Loucy (cell line): ENCODE measurements at regions not wholly inside any gene's neighbourhood (a gene's known extent, or its start where the extent isn't known, plus 50 kb on each side); places are given as distances from the start of the nearest gene placed in this dataset.

Experiments
- H2AFZ ChIP-seq: fragments of 200-600 bp; sonication (generic); 2 replicates; pipeline ENCODE4 v1.6.0; 2016; ENCODE audit warnings: antibody characterized with exemption, mild to moderate bottlenecking, low read length, moderate library complexity
- H3F3A ChIP-seq: fragments of 200-600 bp; 2 replicates; pipeline ENCODE4 v1.6.0; 2016; ENCODE audit warnings: antibody characterized with exemption, low read depth, mild to moderate bottlenecking
- H3K27me3 ChIP-seq: fragments of 200-600 bp; sonication (generic); 2 replicates; pipeline ENCODE4 v1.6.1; 2014; ENCODE audit warnings: low read length, mild to moderate bottlenecking; ENCODE audit not compliant: insufficient read depth, poor library complexity, severe bottlenecking
- H3K36me3 ChIP-seq: fragments of 200-600 bp; sonication (generic); 2 replicates; pipeline ENCODE4 v1.6.1; 2016; ENCODE audit warnings: low read length; ENCODE audit not compliant: insufficient read depth
- H3K4me1 ChIP-seq: fragments of 200-600 bp; sonication (generic); 2 replicates; pipeline ENCODE4 v1.5.1; 2014; ENCODE audit warnings: low read length, mild to moderate bottlenecking; ENCODE audit not compliant: insufficient read depth, poor library complexity, severe bottlenecking
- H3K4me2 ChIP-seq: fragments of 200-600 bp; sonication (generic); 2 replicates; pipeline ENCODE4 v1.6.0; 2014; ENCODE audit warnings: antibody characterized with exemption, low read length, low read depth, mild to moderate bottlenecking; ENCODE audit not compliant: poor library complexity, severe bottlenecking
- H3K4me3 ChIP-seq: fragments of 200-600 bp; sonication (generic); 2 replicates; pipeline ENCODE4 v1.5.1; 2014; ENCODE audit warnings: low read length, mild to moderate bottlenecking, mixed read lengths; ENCODE audit not compliant: poor library complexity, severe bottlenecking
- H3K79me2 ChIP-seq: fragments of 200-600 bp; sonication (generic); 2 replicates; pipeline ENCODE4 v1.6.1; 2014; ENCODE audit warnings: low read length; ENCODE audit not compliant: insufficient read depth
- H3K9ac ChIP-seq: fragments of 200-600 bp; sonication (generic); 2 replicates; pipeline ENCODE4 v1.6.0; 2014; ENCODE audit warnings: mild to moderate bottlenecking, low read depth, low read length, moderate library complexity; ENCODE audit not compliant: poor library complexity, severe bottlenecking
- H3K9me2 ChIP-seq: fragments of 200-600 bp; sonication (generic); replicated peaks from 2 replicates; pipeline ENCODE4 v1.6.1; 2016; ENCODE audit warnings: low read depth, low read length, mixed read lengths
- H3K9me3 ChIP-seq: fragments of 200-600 bp; sonication (generic); 2 replicates; pipeline ENCODE4 v1.6.1; 2014; ENCODE audit warnings: mild to moderate bottlenecking, antibody characterized with exemption, low read length, low read depth; ENCODE audit not compliant: insufficient read depth
- H4K20me1 ChIP-seq: fragments of 200-600 bp; sonication (generic); 2 replicates; pipeline ENCODE4 v1.6.0; 2014; ENCODE audit warnings: antibody characterized with exemption, low read length, mild to moderate bottlenecking; ENCODE audit not compliant: insufficient read depth, poor library complexity, severe bottlenecking
- CTCF ChIP-seq: fragments of 200-600 bp; sonication (generic); conservative IDR thresholded peaks from 2 replicates; pipeline ENCODE4 v1.5.1; 2014; ENCODE audit warnings: mild to moderate bottlenecking, antibody characterized with exemption, low read length
- EZH2phosphoT487 ChIP-seq: fragments of 200-600 bp; IDR thresholded peaks from 2 replicates; pipeline ENCODE4 v1.6.1; 2018; ENCODE audit warnings: antibody characterized with exemption, mild to moderate bottlenecking, moderate library complexity, borderline replicate concordance

- Histone ChIP-seq H3K4me2 (no peak overlapping the region), H3K9ac (no peak overlapping the region), H3K4me3 (no peak overlapping the region), H3K27me3 (no peaks in the 10 kb centered on the region), H4K20me1 (no peaks in the 10 kb centered on the region), H3K9me3 (no peaks in the 10 kb centered on the region; the same call in 1 of the 2 replicates), H3K36me3 (no peaks in the 10 kb centered on the region), H3K79me2 (no peaks in the 10 kb centered on the region), H3F3A (no peaks in the 10 kb centered on the region), H3K4me1 (no peaks in the 10 kb centered on the region), H3K9me2 (no peaks in the 10 kb centered on the region), H2AFZ (no peak overlapping the region)
- no peak for TF ChIP-seq CTCF
- no peak for TF ChIP-seq EZH2phosphoT487
Measured at GRCh38 chr1:82924666-82925065, 1074.3 kb downstream of the TTLL7 start.

DNA sequence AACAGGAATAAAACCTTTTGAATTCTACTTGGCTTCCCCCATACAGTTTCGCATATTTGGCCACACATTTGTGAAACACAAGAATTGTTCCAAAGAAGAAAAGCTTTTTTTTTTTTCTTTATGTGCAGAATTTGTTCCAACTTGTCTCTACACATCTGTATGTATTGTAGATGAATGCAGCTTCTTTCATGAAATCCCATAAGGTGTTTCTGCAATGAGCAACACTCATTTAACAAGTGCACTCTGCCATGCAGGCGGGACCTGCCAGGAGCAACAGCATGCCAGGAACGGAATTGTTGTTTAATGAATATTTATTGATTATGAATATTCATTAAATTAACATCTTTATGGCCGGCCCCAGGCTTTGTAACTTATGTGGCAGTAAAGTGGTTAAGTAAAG, 1075.0 kb downstream of the TTLL7 start:
- Histone ChIP-seq H3K27me3 (no peaks in the 10 kb centered on the region), H3K4me2 (no peak overlapping the region), H3K4me1 (no peaks in the 10 kb centered on the region), H2AFZ (no peak overlapping the region), H3K9me3 (no peaks in the 10 kb centered on the region; the same call in 1 of the 2 replicates), H3K4me3 (no peak overlapping the region), H3K9ac (no peak overlapping the region), H3K36me3 (no peaks in the 10 kb centered on the region), H3F3A (no peaks in the 10 kb centered on the region), H3K9me2 (no peaks in the 10 kb centered on the region), H3K79me2 (no peaks in the 10 kb centered on the region), H4K20me1 (no peaks in the 10 kb centered on the region)
- TF ChIP-seq CTCF (no peak), EZH2phosphoT487 (no peak)

DNA sequence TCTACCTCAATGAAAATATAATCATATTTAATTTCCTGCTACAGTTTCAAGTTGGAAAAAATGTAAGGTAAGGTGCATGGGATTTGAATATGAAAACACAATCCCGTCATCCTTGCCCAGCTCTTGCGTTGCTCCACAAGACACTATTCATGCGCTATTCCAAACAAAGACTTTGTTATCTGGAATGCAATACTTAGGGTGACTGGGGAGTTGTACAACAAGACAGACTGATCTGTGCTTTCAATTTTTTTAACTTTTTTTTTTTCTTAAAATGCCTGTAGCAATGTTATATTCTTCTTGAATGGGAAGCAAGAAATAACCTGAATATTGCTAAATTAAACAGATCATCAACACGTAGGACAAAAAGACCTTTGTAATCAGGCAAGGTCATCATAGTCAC, 1077.2 kb downstream of the TTLL7 start:
- Histone ChIP-seq H3K9me2 (no peaks in the 10 kb centered on the region), H3F3A (no peaks in the 10 kb centered on the region), H3K27me3 (no peaks in the 10 kb centered on the region), H2AFZ (no peak overlapping the region), H3K36me3 (no peaks in the 10 kb centered on the region), H3K79me2 (no peaks in the 10 kb centered on the region), H3K9ac (no peak overlapping the region), H3K4me2 (no peak overlapping the region), H3K4me1 (no peaks in the 10 kb centered on the region), H4K20me1 (no peaks in the 10 kb centered on the region), H3K4me3 (no peak overlapping the region), H3K9me3 (no peaks in the 10 kb centered on the region; the same call in 1 of the 2 replicates)
- TF ChIP-seq CTCF: no peak
- TF ChIP-seq EZH2phosphoT487: no peak
